PC-9 (cell line): ENCODE measurements at regions not wholly inside any gene's neighbourhood (a gene's known extent, or its start where the extent isn't known, plus 50 kb on each side); places are given as distances from the start of the nearest gene placed in this dataset.

Experiments
- EZH2 ChIP-seq: fragments of 200-600 bp; sonication (generic); IDR thresholded peaks from 2 replicates; pipeline ENCODE4 v1.8.0; 2017; ENCODE audit warnings: antibody characterized with exemption, low read depth
- TF ChIP-seq, protein P1 (sequence below): fragments of 200-600 bp; sonication (generic); conservative IDR thresholded peaks from 2 replicates; pipeline ENCODE4 v1.6.1; 2017; ENCODE audit warnings: mixed run types, antibody characterized with exemption, mild to moderate bottlenecking, moderate library complexity

GRCh38 chr1:81053826-81054225, 746.9 kb upstream of the ADGRL2 start:
- TF ChIP-seq, protein P1, sequence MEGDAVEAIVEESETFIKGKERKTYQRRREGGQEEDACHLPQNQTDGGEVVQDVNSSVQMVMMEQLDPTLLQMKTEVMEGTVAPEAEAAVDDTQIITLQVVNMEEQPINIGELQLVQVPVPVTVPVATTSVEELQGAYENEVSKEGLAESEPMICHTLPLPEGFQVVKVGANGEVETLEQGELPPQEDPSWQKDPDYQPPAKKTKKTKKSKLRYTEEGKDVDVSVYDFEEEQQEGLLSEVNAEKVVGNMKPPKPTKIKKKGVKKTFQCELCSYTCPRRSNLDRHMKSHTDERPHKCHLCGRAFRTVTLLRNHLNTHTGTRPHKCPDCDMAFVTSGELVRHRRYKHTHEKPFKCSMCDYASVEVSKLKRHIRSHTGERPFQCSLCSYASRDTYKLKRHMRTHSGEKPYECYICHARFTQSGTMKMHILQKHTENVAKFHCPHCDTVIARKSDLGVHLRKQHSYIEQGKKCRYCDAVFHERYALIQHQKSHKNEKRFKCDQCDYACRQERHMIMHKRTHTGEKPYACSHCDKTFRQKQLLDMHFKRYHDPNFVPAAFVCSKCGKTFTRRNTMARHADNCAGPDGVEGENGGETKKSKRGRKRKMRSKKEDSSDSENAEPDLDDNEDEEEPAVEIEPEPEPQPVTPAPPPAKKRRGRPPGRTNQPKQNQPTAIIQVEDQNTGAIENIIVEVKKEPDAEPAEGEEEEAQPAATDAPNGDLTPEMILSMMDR = no peak
- no peak for TF ChIP-seq EZH2
